ENCODE measurements at regions not wholly inside any gene's neighbourhood (a gene's known extent, or its start where the extent isn't known, plus 50 kb on each side); places are given as distances from the start of the nearest gene placed in this dataset.
"Not testable (repeated sequence)": the region's sequence is repeated elsewhere in the genome, so short reads cannot be mapped to it uniquely, and the experiment has no call there.

DNA sequence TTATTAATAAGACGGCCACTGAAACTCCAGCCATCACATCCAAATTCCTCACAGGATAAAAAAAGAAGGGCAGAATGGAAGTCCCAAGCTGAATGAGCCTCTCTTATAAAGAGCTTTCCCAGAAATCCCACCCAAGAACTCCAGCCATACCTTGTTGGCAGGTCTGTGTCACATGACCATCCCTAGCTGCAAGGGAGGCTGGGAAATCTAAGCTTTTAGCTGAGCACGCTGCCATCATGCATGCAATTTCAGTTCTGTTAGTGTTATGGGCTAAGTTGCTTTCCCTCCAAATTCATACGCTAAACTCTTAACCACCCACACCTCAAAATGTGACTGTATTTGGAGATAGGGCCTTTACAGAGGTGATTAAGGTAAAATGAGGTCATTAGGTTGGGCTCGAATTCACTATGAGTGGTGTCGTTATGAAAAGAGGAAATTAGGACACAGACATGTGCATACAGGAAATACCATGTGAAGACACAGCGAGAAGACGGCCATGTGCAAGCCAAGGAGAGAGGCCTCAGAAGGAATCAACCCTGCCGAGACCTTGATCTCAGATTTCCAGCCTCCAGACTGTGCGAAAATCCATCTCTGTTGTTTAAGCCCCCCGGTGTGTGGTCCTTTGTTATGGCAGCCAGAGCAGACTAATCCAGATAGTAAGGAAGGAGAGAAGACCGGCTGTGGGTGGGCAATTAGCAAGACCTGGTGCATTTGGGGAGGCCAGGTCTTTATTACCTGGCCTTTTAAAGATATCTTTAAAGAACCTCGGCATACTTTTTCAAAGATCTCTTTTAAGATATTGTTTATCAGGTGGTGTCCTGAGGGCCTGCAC, 317.6 kb downstream of the BCOR start:
- DNase-seq, result no peak

DNA sequence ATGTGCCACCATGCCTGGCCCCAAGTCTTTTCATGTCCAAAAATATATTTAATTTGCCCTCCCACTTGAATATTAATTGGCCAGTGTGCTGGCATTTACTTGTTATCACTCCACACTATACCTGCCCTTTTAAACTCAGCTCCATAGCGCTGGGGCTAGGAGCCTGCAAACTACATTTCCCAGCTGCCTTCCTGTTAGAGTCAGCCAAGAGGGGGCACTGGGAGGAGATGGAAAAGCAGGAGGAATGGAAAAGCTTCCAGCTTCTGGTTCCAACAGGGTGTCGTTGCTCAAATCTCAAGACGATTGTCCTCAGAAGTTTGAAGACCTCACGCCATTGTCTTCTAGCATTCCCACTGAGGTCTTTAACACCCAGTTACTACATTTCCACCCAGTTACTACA, 315.5 kb downstream of the BCOR start:
- no peak for DNase-seq

- DNase-seq, result peak; percentile 64
Observed at GRCh38 chrX:39787999-39788398, 309.8 kb downstream of the BCOR start.

DNA sequence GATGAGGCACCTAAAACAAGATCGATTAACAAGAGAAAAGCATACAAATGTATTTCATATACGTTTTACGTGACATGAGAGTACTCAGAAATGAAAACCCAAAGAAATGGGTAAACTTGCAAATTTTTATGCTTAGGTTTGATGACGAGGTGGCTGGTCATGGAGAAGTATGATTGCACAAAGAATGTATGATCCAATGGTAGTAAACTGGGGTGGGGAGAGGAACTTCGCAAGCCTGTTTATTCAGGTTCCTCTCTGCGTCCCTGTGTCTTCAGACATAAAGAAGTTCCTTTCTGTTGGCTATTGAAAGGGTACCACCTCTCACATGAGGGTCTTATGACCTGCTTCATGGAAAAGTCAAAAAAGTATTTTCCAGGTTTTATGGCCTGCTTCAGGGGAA, 309.2 kb downstream of the BCOR start:
- DNase-seq, result no peak

GRCh38 chrX:39791691-39792090, 306.1 kb downstream of the BCOR start:
- no peak for DNase-seq

DNA sequence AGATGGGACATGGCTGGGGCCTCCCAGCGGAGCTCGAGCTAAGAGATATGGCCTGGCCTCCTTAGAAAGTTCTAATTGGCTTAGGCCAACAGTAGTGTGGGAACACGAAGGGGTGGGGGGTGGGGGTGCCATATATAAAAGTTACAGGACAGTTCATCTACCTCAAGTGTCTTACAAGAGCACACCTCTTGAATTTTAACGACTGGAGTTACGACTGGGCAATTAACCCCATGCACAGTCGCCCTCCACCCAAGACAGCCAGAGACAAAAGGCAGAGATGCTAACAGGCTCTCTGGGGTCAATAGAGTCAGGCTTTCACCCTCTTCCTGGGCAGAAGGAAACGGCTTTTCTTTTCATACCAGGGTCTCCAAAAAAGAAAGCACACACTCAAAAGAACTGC, 302.2 kb downstream of the BCOR start:
- no peak for DNase-seq

DNA sequence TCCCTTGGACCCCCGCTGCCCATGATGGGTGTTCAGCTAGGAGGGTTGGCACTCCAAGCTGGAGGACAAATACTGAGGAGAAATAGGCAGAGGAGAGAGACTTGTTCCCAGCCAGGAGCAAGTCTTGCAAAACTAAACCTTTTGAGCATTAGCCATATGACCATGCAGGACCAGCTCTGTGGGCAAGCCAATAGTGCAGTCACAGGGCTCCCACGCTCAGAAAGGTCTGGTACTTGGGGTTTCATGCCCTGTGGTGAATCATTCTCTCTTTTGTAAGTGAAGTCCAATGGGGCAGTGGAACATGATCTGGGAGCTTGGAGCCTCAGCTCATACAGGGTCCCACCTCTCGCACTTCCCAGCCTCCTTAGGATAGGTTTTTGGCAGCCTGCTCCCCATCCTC, 300.9 kb downstream of the BCOR start:
- DNase-seq, result no peak

DNA sequence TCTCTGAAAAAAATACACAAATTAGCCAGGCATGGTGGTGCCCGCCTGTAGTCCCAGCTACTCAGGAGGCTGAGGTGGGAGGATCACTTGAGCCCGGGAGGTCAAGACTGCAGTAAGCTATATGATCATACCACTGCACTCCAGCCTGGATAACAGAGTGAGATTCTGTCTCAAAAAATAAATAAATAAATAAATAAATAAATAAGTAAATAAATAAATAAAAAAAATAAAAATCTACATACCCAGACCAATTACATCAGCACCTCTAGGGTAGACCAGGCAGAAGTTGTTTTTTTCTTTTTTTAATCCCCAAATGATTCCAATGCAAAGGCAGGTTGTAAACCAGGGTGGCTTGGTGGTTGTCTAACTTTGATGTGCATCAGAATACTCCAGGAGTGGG, 299.3 kb downstream of the BCOR start:
- not testable (repeated sequence) for DNase-seq

DNA sequence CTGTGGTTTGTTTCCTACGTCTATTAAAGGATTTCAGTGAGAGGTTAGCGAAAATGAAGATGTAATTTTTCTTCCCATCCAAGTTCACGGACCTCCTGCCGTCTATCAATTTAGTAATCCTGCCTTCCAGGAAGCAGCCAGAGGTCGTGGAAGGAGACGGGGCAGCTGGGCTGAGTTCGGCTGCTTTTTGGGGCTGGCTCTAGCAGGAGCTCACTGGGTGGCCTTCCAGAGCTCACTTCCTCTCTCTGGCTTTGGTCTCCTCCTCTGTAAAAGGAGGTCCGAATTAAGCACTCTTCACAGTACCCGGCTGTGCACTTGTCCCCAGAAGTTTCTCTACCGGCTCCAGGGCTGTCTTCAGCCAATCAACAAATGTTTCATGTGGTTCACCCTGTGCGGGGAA, 295.4 kb downstream of the BCOR start:
- DNase-seq, result no peak

- DNase-seq, result no peak
Observed at GRCh38 chrX:39802908-39803307, 294.9 kb downstream of the BCOR start.

DNA sequence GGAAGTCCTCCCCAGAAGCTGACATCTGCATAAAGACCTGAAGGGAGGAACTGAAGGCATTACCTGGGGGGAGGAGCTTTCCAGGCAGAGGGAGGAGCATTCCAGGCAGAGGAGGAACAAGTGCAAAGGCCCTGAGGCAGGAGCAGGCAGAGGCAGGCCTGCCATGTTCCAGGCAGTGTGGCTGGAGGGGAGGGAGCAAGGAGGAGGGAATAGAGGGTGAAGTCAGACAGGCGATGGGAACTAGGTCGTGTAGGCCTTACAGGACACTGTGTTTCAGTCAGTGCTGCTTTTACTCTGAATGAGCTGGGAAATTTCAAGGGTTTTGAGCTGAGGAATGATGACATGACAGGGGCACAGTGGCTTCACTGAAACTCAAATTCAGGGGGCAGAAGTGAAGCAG, 292.7 kb downstream of the BCOR start:
- DNase-seq, result no peak

- no peak for DNase-seq
Observed at GRCh38 chrX:39805825-39806224, 291.9 kb downstream of the BCOR start.

DNA sequence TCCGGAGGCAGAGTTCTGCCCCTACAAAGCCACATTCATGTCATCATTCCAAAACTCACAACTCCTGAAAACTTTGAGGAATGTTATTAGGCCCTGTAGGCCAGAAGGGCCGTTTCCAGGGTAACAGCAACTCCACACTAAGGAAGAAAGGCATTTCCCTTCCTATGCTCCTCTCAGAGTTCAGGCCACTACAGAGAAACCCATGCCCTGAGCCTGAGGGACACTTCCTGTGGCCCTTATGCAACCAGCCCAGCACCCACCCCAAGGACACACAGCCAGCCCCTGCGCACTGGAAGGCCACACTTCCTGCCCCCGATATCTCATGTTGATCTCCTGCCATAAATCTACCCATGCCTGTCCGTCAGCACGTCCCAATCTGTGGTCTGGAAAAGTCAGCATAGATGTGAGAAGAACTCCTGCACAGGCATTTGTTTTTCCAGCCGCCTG, 289.3 kb downstream of the BCOR start:
- no peak for DNase-seq

DNA sequence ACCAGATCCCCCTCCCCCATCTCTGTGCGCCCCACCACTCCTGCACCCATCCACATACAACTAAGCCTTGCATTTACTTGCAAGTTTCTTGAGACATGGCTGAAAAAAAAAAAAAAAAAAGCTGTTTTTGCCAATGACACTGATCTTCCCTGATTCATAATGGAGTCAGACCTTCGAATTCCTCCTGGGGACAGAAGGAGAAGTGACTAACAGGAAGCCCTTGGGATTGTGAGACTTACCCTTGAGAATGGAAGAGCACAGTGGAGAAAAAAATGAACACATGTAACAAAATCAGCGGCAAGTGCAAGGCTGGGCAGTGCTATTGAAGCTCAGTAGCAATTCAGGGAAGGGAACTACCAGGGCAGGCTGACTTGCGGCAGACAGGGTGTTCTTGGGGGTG, 288.4 kb downstream of the BCOR start:
- no peak for DNase-seq

GRCh38 chrX:39810901-39811300, 286.9 kb downstream of the BCOR start:
- no peak for DNase-seq

- DNase-seq, result no peak
Observed at GRCh38 chrX:39811376-39811775, 286.4 kb downstream of the BCOR start.

GRCh38 chrX:39813631-39814277, 284.0 kb downstream of the BCOR start:
- no peak for DNase-seq

DNA sequence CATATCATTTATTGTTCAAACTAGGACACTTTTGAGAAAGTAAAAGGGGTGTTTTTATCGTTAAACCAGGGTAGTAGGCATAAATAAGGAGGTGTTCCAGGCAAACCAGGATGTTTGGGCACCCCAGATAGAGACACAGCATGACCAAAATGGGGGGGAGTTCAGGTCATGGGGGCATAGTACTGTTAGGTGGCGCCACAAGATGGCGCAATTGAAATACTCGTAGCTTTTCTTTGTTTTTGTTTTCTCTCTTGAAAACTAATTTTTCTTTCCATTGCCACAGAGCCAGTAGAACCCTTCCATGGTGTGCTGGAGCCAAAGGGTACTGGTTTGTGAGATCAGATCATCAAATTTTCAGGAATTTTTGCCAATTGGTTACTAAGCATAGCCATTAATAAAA, 283.4 kb downstream of the BCOR start:
- DNase-seq, result peak; percentile 29

GRCh38 chrX:39815631-39816030, 282.1 kb downstream of the BCOR start:
- peak; percentile 5 for DNase-seq

DNA sequence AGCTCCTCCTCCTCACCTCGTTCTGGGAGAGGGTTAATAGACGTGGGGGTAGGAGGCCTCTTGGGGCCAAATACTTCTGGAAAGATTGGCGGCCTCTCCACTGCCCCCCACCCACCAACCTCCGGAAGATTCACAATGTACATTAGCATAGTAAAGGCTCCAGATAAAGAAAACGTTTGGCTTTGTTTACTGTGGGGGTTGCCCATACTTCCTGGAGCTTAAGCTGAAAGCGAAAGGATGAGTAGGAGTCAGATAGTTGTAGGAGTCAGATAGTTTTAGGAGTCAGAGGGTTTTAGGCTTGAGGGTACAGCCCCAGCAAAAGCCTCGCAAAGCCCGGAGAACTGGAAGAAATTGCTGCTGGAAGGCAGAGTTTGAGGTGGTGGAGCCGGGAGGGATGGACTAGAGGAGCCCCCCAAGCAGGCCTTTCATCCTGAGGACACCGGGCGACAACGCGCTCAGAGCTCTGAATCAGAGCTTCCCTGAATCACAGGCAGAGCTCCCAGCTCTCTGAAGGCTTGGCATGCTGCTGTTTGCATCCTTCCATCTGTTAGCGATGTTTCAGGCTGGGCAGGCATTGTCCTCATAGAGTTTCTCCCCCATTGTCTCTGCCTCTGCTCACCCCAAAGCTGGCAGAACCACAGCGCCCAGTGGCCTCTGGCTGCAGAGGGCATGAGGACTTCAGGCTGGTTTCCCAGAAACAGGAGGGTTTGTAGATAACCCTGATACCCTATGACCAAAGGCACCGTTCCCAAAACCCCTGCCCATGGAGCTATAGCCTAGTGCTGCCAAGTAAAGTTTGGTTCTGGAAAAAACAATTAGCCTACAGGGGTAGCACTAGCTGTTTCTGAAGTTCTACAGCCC, 280.7 kb downstream of the BCOR start:
- DNase-seq, result no peak

DNA sequence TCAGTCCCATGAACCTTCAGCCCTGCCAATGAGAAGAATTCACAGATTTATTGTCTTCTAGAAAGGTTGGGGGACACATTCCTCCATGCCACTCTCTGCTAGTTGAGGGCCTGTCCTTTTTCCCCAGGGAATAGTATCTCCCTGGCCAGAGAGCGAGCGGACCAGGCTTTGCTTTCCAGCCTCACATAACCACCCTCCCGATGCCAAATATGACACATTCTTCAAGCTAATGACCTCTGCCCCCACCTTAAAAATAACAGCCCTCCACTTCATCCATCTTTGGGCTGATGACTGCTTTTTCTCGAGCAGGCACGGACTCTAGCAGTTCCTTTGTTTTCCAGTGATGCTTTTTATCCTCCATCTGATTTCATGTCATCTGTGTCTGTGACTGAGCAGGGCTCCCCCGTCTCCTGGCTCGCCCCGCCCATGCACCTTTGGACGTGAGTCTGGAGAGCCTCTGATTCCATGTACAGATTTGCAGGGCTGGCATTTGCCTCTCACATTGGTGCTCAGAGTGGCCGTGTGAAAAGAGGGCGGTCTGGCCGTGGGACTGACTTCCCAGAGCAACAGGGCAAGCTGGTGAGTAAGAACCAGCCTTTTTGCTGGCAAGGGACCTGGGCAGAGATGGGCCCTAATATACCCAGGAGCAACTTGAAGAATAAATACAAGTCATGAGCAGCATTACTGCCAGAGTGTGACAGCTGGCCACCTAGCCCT, 279.8 kb downstream of the BCOR start:
- no peak for DNase-seq

GRCh38 chrX:39818750-39819149, 279.0 kb downstream of the BCOR start:
- DNase-seq, result no peak
